Liver (tissue), 3 donors: ENCODE measurements at regions not wholly inside any gene's neighbourhood (a gene's known extent, or its start where the extent isn't known, plus 50 kb on each side); places are given as distances from the start of the nearest gene placed in this dataset.

Experiments used
- HNF4G ChIP-seq: IDR thresholded peaks from 2 replicates; pipeline ENCODE4 v1.6.1; 2016; ENCODE audit warnings: antibody characterized with exemption
- TF ChIP-seq, protein P1 (sequence below): fragments of 150-350 bp; IDR thresholded peaks from 2 replicates; pipeline ENCODE4 v1.5.1; 2017; ENCODE audit warnings: improper control_type of control experiment, low read depth, low read length; ENCODE audit not compliant: missing input control
- TF ChIP-seq, protein P2 (sequence below): IDR thresholded peaks from 2 replicates; pipeline ENCODE4 v1.6.1; 2016; ENCODE audit warnings: antibody characterized with exemption, mild to moderate bottlenecking
- donor health status: healthy.
- donor health status: healthy.

DNA sequence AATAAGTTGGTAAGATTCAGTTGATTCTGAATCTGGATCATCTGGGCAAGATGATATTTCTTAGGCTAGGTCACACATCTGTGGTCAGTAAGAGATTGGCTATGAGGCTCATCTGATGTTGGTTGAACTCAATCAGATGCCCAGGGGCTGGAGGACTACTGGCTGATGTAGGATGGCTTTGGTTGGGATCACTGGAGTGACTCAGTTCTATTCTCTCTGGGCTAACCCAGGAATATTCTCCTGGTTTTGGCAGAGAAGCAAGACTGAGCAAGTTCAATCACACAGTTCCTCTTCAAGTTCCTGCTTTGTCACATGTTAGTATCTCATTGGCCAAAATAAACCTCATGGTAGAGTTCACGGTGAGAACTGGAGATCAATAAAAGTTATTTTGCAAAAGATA, 902.3 kb upstream of the SLIT2 start:
- TF ChIP-seq HNF4G: no peak
- TF ChIP-seq, protein P1, sequence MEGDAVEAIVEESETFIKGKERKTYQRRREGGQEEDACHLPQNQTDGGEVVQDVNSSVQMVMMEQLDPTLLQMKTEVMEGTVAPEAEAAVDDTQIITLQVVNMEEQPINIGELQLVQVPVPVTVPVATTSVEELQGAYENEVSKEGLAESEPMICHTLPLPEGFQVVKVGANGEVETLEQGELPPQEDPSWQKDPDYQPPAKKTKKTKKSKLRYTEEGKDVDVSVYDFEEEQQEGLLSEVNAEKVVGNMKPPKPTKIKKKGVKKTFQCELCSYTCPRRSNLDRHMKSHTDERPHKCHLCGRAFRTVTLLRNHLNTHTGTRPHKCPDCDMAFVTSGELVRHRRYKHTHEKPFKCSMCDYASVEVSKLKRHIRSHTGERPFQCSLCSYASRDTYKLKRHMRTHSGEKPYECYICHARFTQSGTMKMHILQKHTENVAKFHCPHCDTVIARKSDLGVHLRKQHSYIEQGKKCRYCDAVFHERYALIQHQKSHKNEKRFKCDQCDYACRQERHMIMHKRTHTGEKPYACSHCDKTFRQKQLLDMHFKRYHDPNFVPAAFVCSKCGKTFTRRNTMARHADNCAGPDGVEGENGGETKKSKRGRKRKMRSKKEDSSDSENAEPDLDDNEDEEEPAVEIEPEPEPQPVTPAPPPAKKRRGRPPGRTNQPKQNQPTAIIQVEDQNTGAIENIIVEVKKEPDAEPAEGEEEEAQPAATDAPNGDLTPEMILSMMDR: no peak
- TF ChIP-seq, protein P2, sequence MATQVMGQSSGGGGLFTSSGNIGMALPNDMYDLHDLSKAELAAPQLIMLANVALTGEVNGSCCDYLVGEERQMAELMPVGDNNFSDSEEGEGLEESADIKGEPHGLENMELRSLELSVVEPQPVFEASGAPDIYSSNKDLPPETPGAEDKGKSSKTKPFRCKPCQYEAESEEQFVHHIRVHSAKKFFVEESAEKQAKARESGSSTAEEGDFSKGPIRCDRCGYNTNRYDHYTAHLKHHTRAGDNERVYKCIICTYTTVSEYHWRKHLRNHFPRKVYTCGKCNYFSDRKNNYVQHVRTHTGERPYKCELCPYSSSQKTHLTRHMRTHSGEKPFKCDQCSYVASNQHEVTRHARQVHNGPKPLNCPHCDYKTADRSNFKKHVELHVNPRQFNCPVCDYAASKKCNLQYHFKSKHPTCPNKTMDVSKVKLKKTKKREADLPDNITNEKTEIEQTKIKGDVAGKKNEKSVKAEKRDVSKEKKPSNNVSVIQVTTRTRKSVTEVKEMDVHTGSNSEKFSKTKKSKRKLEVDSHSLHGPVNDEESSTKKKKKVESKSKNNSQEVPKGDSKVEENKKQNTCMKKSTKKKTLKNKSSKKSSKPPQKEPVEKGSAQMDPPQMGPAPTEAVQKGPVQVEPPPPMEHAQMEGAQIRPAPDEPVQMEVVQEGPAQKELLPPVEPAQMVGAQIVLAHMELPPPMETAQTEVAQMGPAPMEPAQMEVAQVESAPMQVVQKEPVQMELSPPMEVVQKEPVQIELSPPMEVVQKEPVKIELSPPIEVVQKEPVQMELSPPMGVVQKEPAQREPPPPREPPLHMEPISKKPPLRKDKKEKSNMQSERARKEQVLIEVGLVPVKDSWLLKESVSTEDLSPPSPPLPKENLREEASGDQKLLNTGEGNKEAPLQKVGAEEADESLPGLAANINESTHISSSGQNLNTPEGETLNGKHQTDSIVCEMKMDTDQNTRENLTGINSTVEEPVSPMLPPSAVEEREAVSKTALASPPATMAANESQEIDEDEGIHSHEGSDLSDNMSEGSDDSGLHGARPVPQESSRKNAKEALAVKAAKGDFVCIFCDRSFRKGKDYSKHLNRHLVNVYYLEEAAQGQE: no peak
